Parathyroid adenoma (tissue), 2 donors: ENCODE measurements at regions not wholly inside any gene's neighbourhood (a gene's known extent, or its start where the extent isn't known, plus 50 kb on each side); places are given as distances from the start of the nearest gene placed in this dataset.

Experiments
- H2AFZ ChIP-seq: fragments of 300-600 bp; sonication (generic); one replicate; pipeline ENCODE4 v1.7.0; 2017; ENCODE audit warnings: antibody characterized with exemption, mild to moderate bottlenecking
- H3K27ac ChIP-seq: fragments of 300-600 bp; sonication (generic); one replicate; pipeline ENCODE4 v1.7.0; 2017
- H3K27me3 ChIP-seq: fragments of 300-600 bp; sonication (generic); one replicate; pipeline ENCODE4 v1.7.0; 2017; ENCODE audit warnings: low read length; ENCODE audit not compliant: control insufficient read depth, insufficient read depth
- H3K36me3 ChIP-seq: fragments of 300-600 bp; sonication (generic); one replicate; pipeline ENCODE4 v1.7.0; 2017; ENCODE audit warnings: low read length; ENCODE audit not compliant: control insufficient read depth, insufficient read depth
- H3K4me1 ChIP-seq: fragments of 300-600 bp; sonication (generic); one replicate; pipeline ENCODE4 v1.7.0; 2017; ENCODE audit warnings: control low read depth
- H3K4me2 ChIP-seq: fragments of 300-600 bp; sonication (generic); one replicate; pipeline ENCODE4 v1.7.0; 2017; ENCODE audit warnings: low read length
- H3K4me3 ChIP-seq: fragments of 300-600 bp; sonication (generic); one replicate; pipeline ENCODE4 v1.7.0; 2017; ENCODE audit warnings: low read depth, low read length
- H3K79me2 ChIP-seq: fragments of 300-600 bp; sonication (generic); one replicate; pipeline ENCODE4 v1.7.0; 2017; ENCODE audit warnings: control low read depth
- H3K9ac ChIP-seq: fragments of 300-600 bp; sonication (generic); one replicate; pipeline ENCODE4 v1.7.0; 2017; ENCODE audit warnings: mild to moderate bottlenecking
- H3K9me3 ChIP-seq: fragments of 300-600 bp; sonication (generic); one replicate; pipeline ENCODE4 v1.7.0; 2017; ENCODE audit warnings: low read length; ENCODE audit not compliant: control insufficient read depth
- CTCF ChIP-seq: fragments of 300-600 bp; sonication (generic); IDR thresholded peaks from one replicate; pipeline ENCODE4 v1.7.0; 2017; ENCODE audit warnings: antibody characterized with exemption, mild to moderate bottlenecking
- donor health status: primary hyperparathyroidism.

GRCh38 chr4:66404141-66404540 lies 733.9 kb upstream of the EPHA5 start:
- Histone ChIP-seq H3K4me3 (no peak overlapping the region), H3K4me1 (no peaks in the 10 kb centered on the region), H3K27ac (no peak overlapping the region), H3K9ac (no peak overlapping the region), H3K9me3 (no peaks in the 10 kb centered on the region), H3K27me3 (no peaks in the 10 kb centered on the region), H3K4me2 (no peak overlapping the region), H2AFZ (no peak overlapping the region), H3K79me2 (no peaks in the 10 kb centered on the region), H3K36me3 (no peaks in the 10 kb centered on the region)
- TF ChIP-seq CTCF = no peak

GRCh38 chr4:66376921-66377320 lies 706.6 kb upstream of the EPHA5 start:
- Histone ChIP-seq H3K36me3 (no peaks in the 10 kb centered on the region), H3K79me2 (no peaks in the 10 kb centered on the region), H3K27ac (no peak overlapping the region), H3K9me3 (no peaks in the 10 kb centered on the region), H3K27me3 (no peaks in the 10 kb centered on the region), H3K9ac (no peak overlapping the region), H3K4me2 (no peak overlapping the region), H3K4me3 (no peak overlapping the region), H3K4me1 (no peaks in the 10 kb centered on the region), H2AFZ (no peak overlapping the region)
- no peak for TF ChIP-seq CTCF

- H3K27ac ChIP-seq = no peak overlapping the region
- no peak for TF ChIP-seq CTCF
- no peaks in the 10 kb centered on the region for H3K9me3 ChIP-seq
Measured at GRCh38 chr4:66376396-66376795, 706.1 kb upstream of the EPHA5 start.

GRCh38 chr4:66373268-66373667 lies 703.0 kb upstream of the EPHA5 start:
- no peak overlapping the region for H3K4me2 ChIP-seq
- H3K36me3 ChIP-seq = no peaks in the 10 kb centered on the region
- TF ChIP-seq CTCF = no peak
- no peaks in the 10 kb centered on the region for H3K9me3 ChIP-seq
- no peak overlapping the region for H2AFZ ChIP-seq
- no peak overlapping the region for H3K4me3 ChIP-seq
- H3K27ac ChIP-seq = no peak overlapping the region
- no peaks in the 10 kb centered on the region for H3K27me3 ChIP-seq
- no peaks in the 10 kb centered on the region for H3K4me1 ChIP-seq
- H3K9ac ChIP-seq = no peak overlapping the region
- H3K79me2 ChIP-seq = no peaks in the 10 kb centered on the region

More at GRCh38 chr4:66376396-66376795, 706.1 kb upstream of the EPHA5 start:
- Histone ChIP-seq H3K27me3 (no peaks in the 10 kb centered on the region), H2AFZ (no peak overlapping the region), H3K4me2 (no peak overlapping the region), H3K9ac (no peak overlapping the region), H3K4me3 (no peak overlapping the region), H3K4me1 (no peaks in the 10 kb centered on the region), H3K79me2 (no peaks in the 10 kb centered on the region), H3K36me3 (no peaks in the 10 kb centered on the region)

GRCh38 chr4:66372706-66373105 lies 702.4 kb upstream of the EPHA5 start:
- Histone ChIP-seq H3K9me3 (no peaks in the 10 kb centered on the region), H3K27ac (no peak overlapping the region), H3K4me2 (no peak overlapping the region), H2AFZ (no peak overlapping the region), H3K36me3 (no peaks in the 10 kb centered on the region), H3K27me3 (no peaks in the 10 kb centered on the region), H3K4me1 (no peaks in the 10 kb centered on the region), H3K4me3 (no peak overlapping the region), H3K9ac (no peak overlapping the region), H3K79me2 (no peaks in the 10 kb centered on the region)
- no peak for TF ChIP-seq CTCF
